GM18505 (cell line): ENCODE measurements at regions not wholly inside any gene's neighbourhood (a gene's known extent, or its start where the extent isn't known, plus 50 kb on each side); places are given as distances from the start of the nearest gene placed in this dataset.
"Not testable (repeated sequence)": the region's sequence is repeated elsewhere in the genome, so short reads cannot be mapped to it uniquely, and the experiment has no call there.

Source experiments
- ATAC-seq: cut with Tn5 transposase; IDR thresholded peaks from one replicate; pipeline ENCODE4 v1.9.1; 2021; ENCODE audit not compliant: unreplicated experiment
- POLR2A ChIP-seq: IDR thresholded peaks from 4 replicates; pipeline ENCODE4 v1.6.1; 2011; ENCODE audit warnings: borderline replicate concordance; ENCODE audit not compliant: insufficient read depth, insufficient read length; ENCODE audit errors: extremely low read depth

GRCh38 chr3:94349310-94349878 is 286.5 kb downstream of the NSUN3 start:
- no peak for ATAC-seq
- no peak for TF ChIP-seq POLR2A

- ATAC-seq, result no peak
- no peak for TF ChIP-seq POLR2A
Observed at GRCh38 chr3:94356581-94356980, 293.7 kb downstream of the NSUN3 start.

GRCh38 chr3:94359996-94360395 is 297.1 kb downstream of the NSUN3 start:
- ATAC-seq, result no peak
- no peak for TF ChIP-seq POLR2A

GRCh38 chr3:94360987-94361386 is 298.1 kb downstream of the NSUN3 start:
- no peak for TF ChIP-seq POLR2A
- ATAC-seq, result no peak

GRCh38 chr3:94362393-94362792 is 299.5 kb downstream of the NSUN3 start:
- TF ChIP-seq POLR2A, result no peak
- ATAC-seq, result no peak

- no peak for ATAC-seq
- no peak for TF ChIP-seq POLR2A
Observed at GRCh38 chr3:94365006-94365405, 302.1 kb downstream of the NSUN3 start.

GRCh38 chr3:94372026-94372425 is 309.2 kb downstream of the NSUN3 start:
- no peak for TF ChIP-seq POLR2A
- ATAC-seq, result no peak

GRCh38 chr3:94373456-94373855 is 310.6 kb downstream of the NSUN3 start:
- TF ChIP-seq POLR2A, result no peak
- no peak for ATAC-seq

GRCh38 chr3:94374439-94375161 is 311.7 kb downstream of the NSUN3 start:
- TF ChIP-seq POLR2A, result no peak
- no peak for ATAC-seq

- not testable (repeated sequence) for ATAC-seq
Observed at GRCh38 chr3:94377123-94377696, 314.3 kb downstream of the NSUN3 start.

- ATAC-seq, result not testable (repeated sequence)
Observed at GRCh38 chr3:94377863-94378262, 315.0 kb downstream of the NSUN3 start.

- no peak for TF ChIP-seq POLR2A
- no peak for ATAC-seq
Observed at GRCh38 chr3:94378322-94378721, 315.5 kb downstream of the NSUN3 start.

GRCh38 chr3:94379264-94379663 is 316.4 kb downstream of the NSUN3 start:
- TF ChIP-seq POLR2A, result no peak
- ATAC-seq, result no peak

- ATAC-seq, result no peak
- no peak for TF ChIP-seq POLR2A
Observed at GRCh38 chr3:94394885-94395284, 332.0 kb downstream of the NSUN3 start.

GRCh38 chr3:94395851-94396250 is 333.0 kb downstream of the NSUN3 start:
- no peak for TF ChIP-seq POLR2A
- ATAC-seq, result no peak

GRCh38 chr3:94398036-94398435 is 335.2 kb downstream of the NSUN3 start:
- no peak for TF ChIP-seq POLR2A
- ATAC-seq, result no peak
